K562 (cell line): ENCODE measurements at regions not wholly inside any gene's neighbourhood (a gene's known extent, or its start where the extent isn't known, plus 50 kb on each side); places are given as distances from the start of the nearest gene placed in this dataset.
"Not testable (repeated sequence)": the region's sequence is repeated elsewhere in the genome, so short reads cannot be mapped to it uniquely, and the experiment has no call there.

Experiments
- ATAC-seq: fragments of 200-7000 bp; cut with Tn5 transposase; 3 replicates; pipeline ENCODE4 v1.9.1; 2020; ENCODE audit warnings: moderate library complexity
- BruUV-seq: library from RNA; stranded (reverse); fragments of 400-500 nt; replicated peaks from 2 replicates; lab custom pipeline; 2021; lab: Mats Ljungman, UMichigan
- CTCF ChIA-PET: fragments of 300-600 bp; formaldehyde crosslinking; extraction: SDS; loops from one replicate; lab custom pipeline; 2021; ENCODE audit warnings: low intra/inter-chr PET ratio; lab: Yijun Ruan, JAX
- POLR2A ChIA-PET: fragments of 300-600, 350-650 bp; sonication (Branson Sonifier 250); formaldehyde crosslinking; extraction: SDS; loops from one replicate; lab custom pipeline; 2021; ENCODE audit warnings: antibody characterized with exemption, inconsistent platforms; lab: Yijun Ruan, JAX
- DNase-seq, 4 experiments: peaks; one replicate each; pipeline versions ENCODE4 v3.0.0 to v3.0.0-alpha.2; 2011 to 2018; ENCODE audit warnings: low spot score in 3 of 4, mixed read lengths in 3 of 4; ENCODE audit errors: extremely low read depth in 1 of 4
- FAIRE-seq: peaks from 2 replicates; lab custom pipeline; 2011; peaks lifted over from hg19 to GRCh38; lab: Jason Lieb, UNC
- H2AFZ ChIP-seq: 2 replicates; pipeline ENCODE4 v1.6.0; 2011; ENCODE audit warnings: low read depth, low read length, control low read depth, inconsistent platforms
- H3K27ac ChIP-seq: fragments of 200-600 bp; 3 replicates; pipeline ENCODE4 v1.8.0; 2011; ENCODE audit warnings: low read depth, mild to moderate bottlenecking, control low read depth, inconsistent platforms, low read length, moderate library complexity, mixed read lengths; ENCODE audit errors: extremely low read depth
- H3K27me3 ChIP-seq, 2 experiments: fragments of 300-600 bp in 1 of 2; 2 replicates in 1 of 2; 3 replicates in 1 of 2; pipeline versions ENCODE4 v1.6.0 to v1.8.0; 2011; ENCODE audit warnings: inconsistent platforms in 2 of 2, low read length in 2 of 2, mild to moderate bottlenecking in 1 of 2, mixed read lengths in 1 of 2, moderate library complexity in 1 of 2; ENCODE audit not compliant: control insufficient read depth in 2 of 2, insufficient read depth in 2 of 2
- H3K36me3 ChIP-seq: fragments of 300-600 bp; 3 replicates; pipeline ENCODE4 v1.8.0; 2011; ENCODE audit warnings: mild to moderate bottlenecking, low read length, inconsistent platforms; ENCODE audit not compliant: control insufficient read depth, insufficient read depth
- H3K4me1 ChIP-seq, 2 experiments: fragments of 200-600 bp in 1 of 2; replicated peaks in 1 of 2; 2 replicates in 1 of 2; 3 replicates in 1 of 2; pipeline versions ENCODE4 v1.5.1 to v1.8.0; 2011; ENCODE audit warnings: inconsistent platforms in 2 of 2, low read length in 2 of 2, mild to moderate bottlenecking in 1 of 2, mixed read lengths in 1 of 2, moderate library complexity in 1 of 2; ENCODE audit not compliant: control insufficient read depth in 2 of 2, insufficient read depth in 2 of 2
- H3K4me2 ChIP-seq: 2 replicates; pipeline ENCODE4 v1.6.1; 2011; ENCODE audit warnings: low read length, control low read depth, inconsistent platforms, mixed read lengths; ENCODE audit not compliant: insufficient read depth
- H3K4me3 ChIP-seq: fragments of 200-600 bp; sonication (generic), shearing (Covaris generic); 2 replicates; pipeline ENCODE4 v1.5.1; 2016; ENCODE audit warnings: control low read depth, inconsistent platforms
- H3K79me2 ChIP-seq: fragments of 200-600 bp; 3 replicates; pipeline ENCODE4 v1.8.0; 2011; ENCODE audit warnings: low read length, inconsistent platforms; ENCODE audit not compliant: control insufficient read depth, insufficient read depth
- H3K9ac ChIP-seq, 2 experiments: 2 replicates each; pipeline versions ENCODE4 v1.6.0 to v1.6.1; 2011; ENCODE audit warnings: low read depth in 2 of 2, low read length in 2 of 2, control low read depth in 1 of 2, inconsistent platforms in 1 of 2, mild to moderate bottlenecking in 1 of 2, mixed read lengths in 1 of 2; ENCODE audit not compliant: insufficient read depth in 1 of 2
- H3K9me1 ChIP-seq: one replicate; pipeline ENCODE4 v1.6.0; 2011; ENCODE audit warnings: inconsistent platforms, mild to moderate bottlenecking, low read length, moderate library complexity; ENCODE audit not compliant: control insufficient read depth, insufficient read depth
- H3K9me3 ChIP-seq: replicated peaks from 2 replicates; pipeline ENCODE4 v1.5.1; 2011; ENCODE audit warnings: low read depth, low read length, inconsistent platforms; ENCODE audit not compliant: control insufficient read depth, insufficient read depth
- H4K20me1 ChIP-seq: replicated peaks from 2 replicates; pipeline ENCODE4 v1.6.1; 2011; ENCODE audit warnings: low read length, inconsistent platforms, mixed read lengths; ENCODE audit not compliant: control insufficient read depth, insufficient read depth
- AFF4 ChIP-seq: sonication (generic); formaldehyde crosslinking; IDR thresholded peaks from 2 replicates; pipeline ENCODE4 v1.8.0; 2023; ENCODE audit warnings: mild to moderate bottlenecking, missing genetic modification reagents
- CBX3 ChIP-seq, 2 experiments: IDR thresholded peaks; 1 replicate in 1 of 2; 2 replicates in 1 of 2; pipeline ENCODE4 v1.6.1; 2012; ENCODE audit warnings: inconsistent platforms in 2 of 2, low read length in 2 of 2, borderline replicate concordance in 1 of 2, control low read depth in 1 of 2
- CHAMP1 ChIP-seq: fragments of 450-650 bp; IDR thresholded peaks from 2 replicates; pipeline ENCODE4 v1.6.1; 2016; ENCODE audit warnings: mild to moderate bottlenecking
- DACH1 ChIP-seq: fragments of 450-650 bp; IDR thresholded peaks from 2 replicates; pipeline ENCODE4 v1.6.1; 2018; ENCODE audit not compliant: partially characterized antibody
- NCOA4 ChIP-seq: fragments of 450-650 bp; IDR thresholded peaks from 2 replicates; pipeline ENCODE4 v1.6.1; 2018; ENCODE audit warnings: mild to moderate bottlenecking; ENCODE audit not compliant: partially characterized antibody
- SIN3A ChIP-seq, 2 experiments: fragments of 150-350 bp in 1 of 2; IDR thresholded peaks; 2 replicates each; pipeline ENCODE4 v1.6.1; 2011 to 2016; ENCODE audit warnings: borderline replicate concordance in 2 of 2, low read depth in 2 of 2, low read length in 2 of 2, mild to moderate bottlenecking in 2 of 2, moderate library complexity in 2 of 2; ENCODE audit not compliant: control insufficient read depth in 1 of 2
- ZNF23 ChIP-seq: fragments of 250-450 bp; sonication (Bioruptor Pico); IDR thresholded peaks from 2 replicates; pipeline ENCODE4 v1.4.0; 2020; ENCODE audit warnings: mild to moderate bottlenecking
- WGBS: fragments of 100-300 bp; shearing (Covaris generic); methylation state at CpG from one replicate; pipeline ENCODE4 v1.1.6; 2016; ENCODE audit warnings: low coverage, mixed read lengths; ENCODE audit not compliant: insufficient coverage; ENCODE audit errors: missing lambda C conversion rate; 5-methylcytosine and 5-hydroxymethylcytosine counted together
- in situ Hi-C: fragments of 300-500 bp; cut with MboI; formaldehyde crosslinking; loops from 4 replicates; pipeline ENCODE4 v1.15.0; 2018; ENCODE audit warnings: inconsistent platforms, mixed read lengths
- intact Hi-C: fragments of 100-400 bp; cut with micrococcal nuclease; formaldehyde crosslinking; loops from 2 replicates; pipeline ENCODE4 v1.14.2; 2022

- WGBS: 39% methylated on average over 3 of the region's 3 CpGs
- FAIRE-seq, CTCF ChIA-PET, H4K20me1 ChIP-seq, POLR2A ChIA-PET, H3K79me2 ChIP-seq, H3K4me3 ChIP-seq, BruUV-seq, in situ Hi-C loops, DNase-seq, H3K9ac ChIP-seq, H3K9me3 ChIP-seq, H3K9me1 ChIP-seq, ATAC-seq: not testable (repeated sequence)
- H3K4me1 ChIP-seq: peaks cover 7 to 16% of the 10 kb centered on the region in 2 experiments; a peak in 3 of 5 replicates
- TF ChIP-seq CBX3 (IDR thresholded peaks at IDR 0.05; ENCODE audit: borderline replicate concordance in 1 of 2, low read length in 2 of 2) (peak in 1 of 2 experiments; percentile 54; a peak in 1 of 3 replicates), CHAMP1 (peak; percentile 57)
- TF ChIP-seq, all 486 proteins: peak for 2; not testable (repeated sequence) for 484
- H3K27me3 ChIP-seq, H2AFZ ChIP-seq, H3K27ac ChIP-seq, intact Hi-C loops, H3K4me2 ChIP-seq, H3K36me3 ChIP-seq: not testable (repeated sequence)
Measured at GRCh38 chr6:144532238-144532637, 247.1 kb downstream of the UTRN start.

- no peaks in the 10 kb centered on the region for H3K9me3 ChIP-seq
- H3K4me3 ChIP-seq: no peak overlapping the region
- ATAC-seq (no peak), DNase-seq (no peak), FAIRE-seq (no peak)
- CTCF ChIA-PET: no interaction called here
- TF ChIP-seq NCOA4: no peak
- no peak for TF ChIP-seq SIN3A (IDR thresholded peaks at IDR 0.05; ENCODE audit: borderline replicate concordance in 2 of 2, control insufficient read depth in 1 of 2, low read depth in 2 of 2, low read length in 2 of 2)
- TF ChIP-seq ZNF23 (CRISPR knock-in tag): no peak
- TF ChIP-seq DACH1: no peak
- TF ChIP-seq AFF4: no peak
- peak overlapping the region; percentile 14; the same call in 1 of the 2 replicates for H2AFZ ChIP-seq
- WGBS: 32% methylated on average over 3 of the region's 3 CpGs
- intact Hi-C loops (no loop called here), in situ Hi-C loops (no loop called here)
- no peaks in the 10 kb centered on the region for H3K36me3 ChIP-seq
- peaks cover 0 to 12% of the 10 kb centered on the region in 2 experiments; a peak in 2 of 5 replicates for H3K4me1 ChIP-seq
- no peaks in the 10 kb centered on the region for H4K20me1 ChIP-seq
- no TSS peak for BruUV-seq
- POLR2A ChIA-PET: no interaction called here
- no peaks in the 10 kb centered on the region for H3K79me2 ChIP-seq
- H3K27ac ChIP-seq: no peak overlapping the region
- H3K9ac ChIP-seq: no peak overlapping the region
- no peaks in the 10 kb centered on the region for H3K9me1 ChIP-seq
- no peaks in the 10 kb centered on the region for H3K27me3 ChIP-seq
- H3K4me2 ChIP-seq: no peak overlapping the region
Measured at GRCh38 chr6:144534180-144534579, 249.0 kb downstream of the UTRN start.
